Activated CD4-positive, alpha-beta T cell treated with anti-CD3 and anti-CD28 coated beads, Interleukin-2, amount 50 U/mL, for 16 hours (primary cell): ENCODE measurements at regions not wholly inside any gene's neighbourhood (a gene's known extent, or its start where the extent isn't known, plus 50 kb on each side); places are given as distances from the start of the nearest gene placed in this dataset.
A peak's percentile ranks its signal among the peaks of the same experiment; 100 is the strongest.

Experiments used
- DNase-seq: peaks from one replicate; pipeline ENCODE4 v3.0.0-alpha.2; 2020

DNA sequence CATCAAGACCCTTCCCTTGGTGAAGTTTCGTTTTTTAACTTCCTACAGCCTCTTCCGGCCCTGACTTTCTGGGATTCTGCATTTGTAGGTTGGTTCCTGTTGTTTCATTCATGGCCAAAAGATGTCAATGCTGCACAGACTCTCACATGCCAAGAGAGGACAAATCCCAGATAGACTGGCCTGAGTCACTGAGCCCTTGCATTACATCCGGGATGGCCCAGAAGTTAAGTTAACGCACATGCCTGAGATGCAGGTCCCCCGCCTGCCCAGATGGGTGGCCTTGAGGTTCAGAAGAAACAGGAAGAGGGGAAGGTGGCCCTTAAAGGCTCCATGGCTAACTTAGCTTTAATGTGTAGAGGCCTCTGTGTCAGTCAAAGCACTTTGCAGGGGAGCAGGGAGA, 51.6 kb upstream of the SRGAP3 start:
- no peak for DNase-seq

DNA sequence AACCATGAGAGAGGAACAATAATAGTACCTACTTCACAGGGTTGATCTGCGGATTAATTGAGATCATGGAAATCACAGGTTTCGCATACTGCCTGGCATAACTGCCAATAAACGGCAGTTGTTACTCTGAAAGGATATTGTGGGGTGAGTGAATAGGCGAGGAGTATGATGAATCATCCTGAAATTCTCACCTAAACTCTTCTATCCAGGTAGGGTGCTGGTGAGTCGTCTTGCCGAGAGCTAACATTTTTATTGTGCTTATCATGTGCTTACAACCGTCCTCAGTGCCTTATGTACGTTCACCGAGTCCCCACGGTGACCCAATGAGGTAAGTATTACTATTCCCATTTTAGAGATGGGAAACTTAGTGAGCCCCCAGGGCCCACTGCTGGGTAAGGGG, 52.4 kb upstream of the SRGAP3 start:
- peak; percentile 45 for DNase-seq

DNA sequence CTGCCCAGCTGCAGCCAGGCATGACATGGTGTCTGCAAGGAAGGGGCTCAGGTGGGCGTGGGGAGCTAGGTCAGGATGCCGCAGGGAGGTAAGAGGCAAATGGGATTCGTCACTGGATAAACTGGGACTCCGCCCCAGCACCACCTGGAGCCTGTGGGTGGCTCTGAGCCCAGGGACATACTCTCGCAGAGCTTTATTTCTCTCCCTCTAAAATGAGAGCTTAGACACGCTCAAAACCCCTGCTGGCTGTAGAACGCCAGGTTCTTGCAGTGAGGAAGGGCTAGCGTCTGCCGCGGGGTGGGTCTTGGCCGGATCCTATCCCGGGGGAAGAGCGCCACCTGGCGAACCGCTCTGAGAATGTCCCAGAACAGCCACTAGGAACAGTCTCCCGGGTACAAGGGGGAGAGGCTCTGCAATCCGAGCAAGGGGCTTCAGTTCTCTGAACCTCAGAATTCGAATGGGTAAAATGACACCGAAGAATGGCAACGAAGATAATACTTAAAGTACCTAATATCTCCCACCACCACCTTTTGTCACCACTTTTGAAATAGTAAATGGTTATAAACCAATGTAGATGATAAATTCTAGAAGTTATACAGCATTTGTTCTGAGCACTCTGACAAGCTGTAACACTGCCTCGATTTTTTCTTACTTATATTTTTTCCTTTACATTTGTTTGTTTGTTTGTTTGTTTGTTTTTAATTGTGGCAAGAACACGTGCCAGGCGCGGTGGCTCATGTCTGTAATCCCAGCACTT, 53.2 kb upstream of the SRGAP3 start:
- peak; percentile 80 for DNase-seq

DNA sequence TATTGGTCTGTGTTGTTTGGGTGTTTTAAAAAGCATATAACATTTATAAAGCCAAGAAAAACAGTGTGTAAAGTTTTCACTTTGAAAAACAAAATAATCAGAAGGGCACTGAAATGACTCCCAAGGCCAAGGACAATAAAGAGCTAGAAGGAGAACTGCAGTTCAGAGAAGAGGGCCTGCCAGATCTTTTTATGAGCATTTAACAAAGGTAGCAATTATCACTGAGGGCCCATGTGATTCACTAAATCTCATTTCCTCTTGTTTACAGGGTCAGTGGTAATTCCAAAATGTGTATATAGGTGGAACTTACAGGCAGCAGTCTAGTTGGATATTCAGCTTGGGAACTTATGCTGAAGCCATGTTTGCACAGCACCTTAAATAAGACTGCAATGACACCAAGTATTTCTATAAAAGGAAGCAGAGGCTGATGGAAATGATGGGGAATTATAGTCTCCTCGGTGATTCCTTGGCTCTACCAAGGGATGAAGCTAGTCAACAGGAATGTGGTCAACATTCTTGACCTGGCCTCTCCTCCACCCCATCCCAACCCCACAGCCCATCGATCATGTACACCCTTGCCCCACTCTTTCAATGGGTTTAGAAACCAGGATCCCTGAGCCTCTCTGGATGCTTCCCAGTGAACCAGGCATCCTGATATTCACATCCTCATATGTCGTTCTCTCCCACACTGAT, 54.4 kb upstream of the THUMPD3 start:
- no peak for DNase-seq

DNA sequence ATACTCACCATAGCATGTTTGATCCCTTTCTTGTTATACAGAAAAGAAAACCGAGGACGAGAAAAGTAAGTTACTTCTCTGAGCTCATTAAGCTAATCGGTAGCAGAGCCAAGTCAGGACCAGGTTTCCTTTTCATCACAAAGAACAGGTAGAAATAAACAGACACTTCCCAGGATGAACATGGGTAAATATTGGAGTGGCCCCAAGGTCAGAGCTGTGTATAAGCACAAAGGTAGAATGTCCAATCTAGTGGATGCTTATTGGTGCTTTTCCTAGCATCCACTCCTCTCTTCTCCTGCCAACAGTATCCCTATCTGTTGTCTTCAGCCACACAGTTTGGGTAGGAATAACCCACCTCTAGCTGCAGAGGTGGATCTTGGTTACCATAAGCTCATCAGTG, 52.8 kb upstream of the THUMPD3 start:
- DNase-seq = no peak

DNA sequence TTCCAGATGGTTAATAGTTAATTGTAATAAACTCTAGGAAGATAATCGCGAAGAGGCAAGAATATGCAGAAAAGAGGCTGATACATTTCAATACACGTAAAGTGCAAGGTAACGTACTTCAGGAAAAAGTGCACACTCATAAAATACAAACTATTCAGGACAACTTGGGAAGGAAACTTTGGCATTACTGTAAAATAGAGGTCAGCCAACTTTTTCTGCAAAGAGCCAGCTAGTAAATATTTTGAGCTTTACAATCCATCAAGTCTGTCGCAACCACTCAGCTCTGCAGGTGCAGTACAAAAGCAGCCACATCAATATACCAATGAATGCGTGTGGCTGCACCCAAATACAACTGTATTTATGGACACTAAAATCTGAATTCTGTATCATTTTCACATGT, 51.6 kb upstream of the THUMPD3 start:
- DNase-seq = no peak
